NCI-H2107 treated with DMSO at 0.1 percent for 48 hours (cell line): ENCODE measurements at regions not wholly inside any gene's neighbourhood (a gene's known extent, or its start where the extent isn't known, plus 50 kb on each side); places are given as distances from the start of the nearest gene placed in this dataset.

Experiments used
- DNase-seq: peaks from one replicate; lab custom pipeline; 2025; ENCODE audit not compliant: unreplicated experiment; lab: John Stamatoyannopoulos, UW

- DNase-seq, result no peak
Measured at GRCh38 chr12:84689638-84690037, 223.0 kb downstream of the SLC6A15 start.

DNA sequence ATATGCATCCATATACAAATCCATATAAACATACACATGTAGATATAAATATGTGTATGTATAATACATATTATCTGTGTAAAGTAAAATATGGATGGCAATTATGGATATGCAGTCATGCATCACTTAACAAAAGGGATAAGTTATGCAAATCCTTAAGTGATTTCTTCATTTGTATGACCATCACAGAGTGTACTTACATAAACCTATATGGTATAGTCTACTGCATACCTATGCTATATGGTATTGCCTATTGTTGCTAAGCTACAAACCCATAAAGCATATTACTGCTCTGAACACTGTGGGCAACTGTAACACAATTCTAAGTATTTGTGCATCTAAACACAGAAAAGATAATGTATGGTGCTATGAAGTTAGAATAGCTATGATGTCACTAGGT lies 227.2 kb downstream of the SLC6A15 start:
- DNase-seq, result no peak

- DNase-seq, result no peak
Measured at GRCh38 chr12:84676787-84677186, 235.8 kb downstream of the SLC6A15 start.

GRCh38 chr12:84661786-84662185 lies 250.8 kb downstream of the SLC6A15 start:
- no peak for DNase-seq

DNA sequence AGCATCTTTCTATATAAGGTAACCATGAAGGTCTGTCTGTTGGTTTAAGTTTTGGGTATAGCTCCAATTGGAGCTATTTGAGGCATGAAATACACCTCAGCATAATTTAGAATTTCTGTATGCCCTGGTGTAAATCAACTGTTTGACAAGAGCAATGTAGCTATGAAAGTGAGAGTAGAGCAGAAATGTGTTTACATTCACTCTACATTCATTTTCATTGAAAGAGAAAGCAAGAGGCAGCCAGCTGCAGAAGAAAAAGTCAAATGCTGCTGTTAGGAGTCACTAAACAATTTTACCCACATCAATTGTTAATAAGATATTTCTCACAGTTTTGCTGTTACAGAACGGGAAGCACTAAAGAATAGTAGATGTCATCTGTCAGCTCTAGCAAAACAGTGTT lies 252.5 kb downstream of the SLC6A15 start:
- DNase-seq, result no peak

DNA sequence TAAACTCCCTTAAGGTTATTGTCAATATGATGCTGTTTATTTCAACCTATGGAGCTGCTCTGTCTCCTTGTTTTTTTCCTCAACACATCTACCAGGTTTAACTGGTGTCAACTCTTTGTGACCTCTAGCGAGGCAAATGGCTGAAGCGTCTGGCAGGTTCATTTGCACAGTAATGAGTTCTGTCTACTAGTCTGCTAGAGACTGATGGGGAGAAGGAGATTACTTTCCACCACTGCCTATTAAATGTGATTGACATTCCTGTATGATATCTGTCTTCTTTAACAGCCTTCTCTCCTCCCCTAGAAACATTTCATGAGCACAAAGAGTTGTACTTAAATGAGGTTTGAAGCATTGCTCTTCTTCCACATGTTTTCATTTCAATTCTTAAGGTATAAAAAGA lies 253.7 kb downstream of the SLC6A15 start:
- no peak for DNase-seq

- DNase-seq, result no peak
Measured at GRCh38 chr12:84656705-84657104, 255.9 kb downstream of the SLC6A15 start.

DNA sequence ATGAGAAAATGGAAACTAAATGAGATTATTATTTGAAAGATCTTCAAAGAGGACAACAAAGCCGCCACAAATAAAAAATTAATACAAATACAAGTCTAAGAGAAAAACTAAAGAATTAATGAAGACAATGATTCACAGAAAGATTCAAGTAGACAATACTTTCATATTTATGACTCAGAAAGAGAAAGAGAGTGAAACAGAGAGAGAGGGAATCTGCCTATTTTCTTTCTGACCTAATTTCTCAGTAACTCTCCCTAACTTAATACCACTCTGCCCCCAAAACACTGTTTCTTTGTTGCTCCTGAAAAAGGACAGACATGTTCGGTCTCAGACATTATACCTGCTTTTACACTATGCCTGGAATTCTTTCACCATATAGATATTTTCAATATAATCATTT lies 259.1 kb downstream of the SLC6A15 start:
- no peak for DNase-seq

GRCh38 chr12:84648425-84648824 lies 264.2 kb downstream of the SLC6A15 start:
- no peak for DNase-seq

DNA sequence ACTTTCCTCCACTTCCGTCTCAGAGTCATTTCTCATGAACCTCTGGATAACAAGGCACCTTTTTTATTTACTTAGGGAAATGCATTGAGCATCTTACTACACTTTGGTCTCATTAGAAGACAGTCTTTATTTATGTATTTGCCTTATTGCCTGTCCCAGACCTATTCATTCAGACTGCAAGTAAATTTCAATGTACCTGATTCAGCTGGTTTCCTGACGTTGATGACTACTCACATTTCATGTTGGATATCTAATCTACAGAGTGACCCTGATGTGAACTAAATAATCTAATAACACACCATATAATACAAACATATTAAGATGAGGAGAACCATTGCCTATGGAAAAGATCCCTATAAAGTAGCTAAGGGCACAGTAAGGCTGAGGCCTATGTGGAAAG lies 267.7 kb downstream of the SLC6A15 start:
- DNase-seq, result peak; percentile 37

- DNase-seq, result no peak
Measured at GRCh38 chr12:84643993-84644392, 268.6 kb downstream of the SLC6A15 start.

- peak; percentile 97 for DNase-seq
Measured at GRCh38 chr12:84641940-84642545, 270.6 kb downstream of the SLC6A15 start.

GRCh38 chr12:84638811-84639368 lies 273.7 kb downstream of the SLC6A15 start:
- DNase-seq, result no peak

DNA sequence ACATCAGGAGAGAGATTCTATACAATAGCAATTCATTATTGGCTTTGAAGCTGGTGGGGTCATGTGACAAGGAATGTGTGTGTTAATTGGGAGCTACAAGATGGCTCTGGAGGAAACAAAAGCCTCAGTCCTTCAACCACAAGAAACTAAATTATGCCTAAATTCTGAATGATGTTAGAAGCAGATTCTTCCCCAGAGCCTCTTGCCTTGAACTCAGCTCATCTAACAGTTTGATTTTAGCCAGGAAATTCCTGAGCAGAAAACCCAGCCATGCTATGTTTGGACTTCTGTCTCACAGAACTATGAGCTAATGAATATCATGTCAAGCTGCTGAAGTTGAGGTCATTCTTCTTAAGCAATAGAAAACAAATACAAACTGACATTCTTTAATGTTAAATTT lies 274.7 kb downstream of the SLC6A15 start:
- DNase-seq, result no peak

- DNase-seq, result no peak
Measured at GRCh38 chr12:84636801-84637290, 275.8 kb downstream of the SLC6A15 start.

DNA sequence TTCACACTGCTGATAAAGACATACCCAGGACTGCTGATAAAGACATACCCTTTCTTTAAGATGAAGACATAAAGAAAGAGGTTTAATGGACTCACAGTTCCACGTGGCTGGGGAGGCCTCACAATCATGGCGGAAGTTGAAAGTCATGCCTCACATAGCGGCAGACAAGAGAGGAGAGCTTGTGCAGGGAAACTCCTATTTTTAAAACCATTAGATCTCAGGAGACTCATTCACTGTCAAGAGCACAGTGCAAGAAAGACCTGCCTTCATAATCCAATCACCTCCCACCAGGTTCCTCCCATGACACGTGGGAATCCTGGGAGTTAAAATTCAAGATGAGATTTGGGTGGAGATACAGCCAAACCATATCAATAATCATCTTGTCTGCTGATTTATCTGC lies 278.1 kb downstream of the SLC6A15 start:
- DNase-seq, result no peak

DNA sequence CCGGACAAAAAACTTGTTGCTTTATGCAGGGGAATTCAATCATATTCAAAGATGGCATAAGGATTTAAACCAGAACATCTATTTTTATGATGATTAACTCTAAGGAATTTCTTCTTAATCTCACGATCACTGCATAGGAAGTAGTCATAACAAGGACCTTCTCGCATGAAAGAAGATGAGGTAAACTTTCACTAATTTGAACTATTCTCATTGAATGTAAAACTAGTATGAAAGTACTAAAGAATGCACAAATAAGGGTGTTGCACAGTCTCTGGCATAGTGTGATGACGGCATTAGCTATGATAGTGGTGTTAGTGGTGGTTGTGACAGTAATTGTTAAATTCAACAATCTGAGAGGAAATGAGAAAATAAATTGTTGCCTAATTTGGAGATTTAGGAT lies 280.0 kb downstream of the SLC6A15 start:
- no peak for DNase-seq

DNA sequence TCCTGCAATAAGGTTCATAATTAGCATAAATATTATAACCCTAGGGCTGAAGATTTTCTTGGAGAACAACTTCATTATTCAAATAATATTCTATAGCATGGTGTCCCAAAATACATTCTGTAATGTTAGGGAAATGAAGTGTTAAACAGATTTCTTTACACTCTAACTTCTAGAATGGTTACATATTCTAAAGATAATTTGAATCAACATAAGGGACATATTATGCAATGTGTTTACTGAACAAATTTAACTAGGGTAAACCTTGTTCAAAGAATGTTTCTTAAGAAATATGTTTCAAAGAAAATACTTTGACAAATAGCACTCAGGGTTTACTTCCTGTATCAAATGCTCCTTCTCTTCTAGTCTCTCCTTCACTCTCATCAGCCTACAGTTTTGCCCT lies 281.6 kb downstream of the SLC6A15 start:
- DNase-seq, result no peak

- DNase-seq, result no peak
Measured at GRCh38 chr12:84627593-84627992, 285.0 kb downstream of the SLC6A15 start.

DNA sequence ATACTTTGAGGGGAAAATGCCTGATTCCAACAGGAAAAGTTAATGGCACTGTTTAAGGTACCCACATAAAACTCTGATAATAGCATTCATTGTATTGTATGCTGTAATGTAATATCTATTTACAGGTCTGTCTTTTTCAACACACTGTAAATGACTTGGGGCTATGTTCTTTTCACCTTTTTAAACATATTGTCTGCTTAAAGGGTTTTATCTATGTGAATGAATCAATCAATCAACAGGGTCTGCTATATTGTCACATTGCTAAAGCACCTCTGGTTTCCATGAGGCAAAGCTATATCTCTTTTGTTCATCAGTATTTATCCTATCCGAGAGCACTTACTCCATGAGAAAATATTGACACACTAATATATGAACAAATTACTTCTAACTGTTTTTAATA lies 288.0 kb downstream of the SLC6A15 start:
- DNase-seq, result no peak

DNA sequence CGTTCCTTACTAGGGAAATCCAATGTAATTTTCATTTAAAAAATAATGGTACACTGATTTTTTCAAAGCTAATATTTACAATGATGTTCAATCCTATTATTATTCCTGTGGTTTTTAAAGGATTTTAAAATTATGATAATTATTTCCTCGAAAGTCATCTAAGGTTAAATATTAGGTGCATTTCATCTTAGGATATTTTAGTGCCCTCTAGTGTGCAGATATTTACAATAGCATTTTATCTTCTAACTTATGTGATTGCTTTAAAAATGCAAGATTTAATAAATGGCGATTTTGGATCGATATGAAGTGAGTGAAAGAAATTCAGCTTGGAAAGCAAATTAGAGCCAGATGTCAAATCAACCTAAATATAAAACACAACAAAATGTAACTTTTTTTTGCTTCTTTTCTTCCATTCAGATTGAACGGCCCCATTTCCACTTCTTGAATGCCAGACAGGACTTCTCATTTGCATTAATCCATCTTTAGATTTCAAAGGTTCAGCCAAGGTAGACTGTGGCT lies 293.5 kb downstream of the SLC6A15 start:
- DNase-seq, result no peak

- no peak for DNase-seq
Measured at GRCh38 chr12:84607170-84607819, 305.3 kb downstream of the SLC6A15 start.
